Dedifferentiated amniotic fluid mesenchymal stem cell (primary cell): ENCODE measurements at regions not wholly inside any gene's neighbourhood (a gene's known extent, or its start where the extent isn't known, plus 50 kb on each side); places are given as distances from the start of the nearest gene placed in this dataset.

Experiments used
- DNase-seq: peaks from one replicate; pipeline ENCODE4 v3.0.0-alpha.2; 2016; ENCODE audit errors: extremely low spot score

DNA sequence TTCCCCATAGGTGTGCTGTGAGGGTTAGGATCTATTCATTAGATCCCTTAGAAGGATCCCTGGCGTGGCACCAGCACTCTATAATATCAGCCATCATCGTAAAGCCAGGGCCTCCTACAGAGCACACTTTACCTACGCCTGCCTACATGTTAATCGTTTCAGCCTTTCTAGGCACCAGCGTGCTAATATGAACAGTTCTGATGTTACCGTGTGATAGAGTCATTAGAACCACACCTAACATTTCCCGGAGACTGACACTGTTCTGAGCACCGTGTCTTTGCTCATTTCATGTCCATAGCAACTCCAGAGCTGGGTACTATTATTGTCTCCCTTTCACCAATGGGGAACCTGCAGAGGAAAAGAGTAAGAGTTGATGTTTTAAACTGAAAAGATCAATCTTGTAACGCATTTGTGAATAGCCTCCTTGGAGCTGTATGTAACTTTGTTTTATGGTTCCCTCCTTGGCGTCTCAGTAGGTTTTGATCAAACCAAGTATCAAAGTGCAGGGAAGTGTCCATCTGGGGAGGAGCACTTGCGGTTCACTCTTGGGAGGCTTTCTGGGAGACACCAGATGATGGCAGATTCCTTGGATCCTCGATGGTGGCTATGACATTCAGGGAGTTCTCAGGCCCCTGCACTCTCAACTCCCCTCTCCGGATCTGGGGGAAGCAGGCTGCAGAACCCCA lies 73.8 kb upstream of the KCNG1 start:
- DNase-seq: no peak

DNA sequence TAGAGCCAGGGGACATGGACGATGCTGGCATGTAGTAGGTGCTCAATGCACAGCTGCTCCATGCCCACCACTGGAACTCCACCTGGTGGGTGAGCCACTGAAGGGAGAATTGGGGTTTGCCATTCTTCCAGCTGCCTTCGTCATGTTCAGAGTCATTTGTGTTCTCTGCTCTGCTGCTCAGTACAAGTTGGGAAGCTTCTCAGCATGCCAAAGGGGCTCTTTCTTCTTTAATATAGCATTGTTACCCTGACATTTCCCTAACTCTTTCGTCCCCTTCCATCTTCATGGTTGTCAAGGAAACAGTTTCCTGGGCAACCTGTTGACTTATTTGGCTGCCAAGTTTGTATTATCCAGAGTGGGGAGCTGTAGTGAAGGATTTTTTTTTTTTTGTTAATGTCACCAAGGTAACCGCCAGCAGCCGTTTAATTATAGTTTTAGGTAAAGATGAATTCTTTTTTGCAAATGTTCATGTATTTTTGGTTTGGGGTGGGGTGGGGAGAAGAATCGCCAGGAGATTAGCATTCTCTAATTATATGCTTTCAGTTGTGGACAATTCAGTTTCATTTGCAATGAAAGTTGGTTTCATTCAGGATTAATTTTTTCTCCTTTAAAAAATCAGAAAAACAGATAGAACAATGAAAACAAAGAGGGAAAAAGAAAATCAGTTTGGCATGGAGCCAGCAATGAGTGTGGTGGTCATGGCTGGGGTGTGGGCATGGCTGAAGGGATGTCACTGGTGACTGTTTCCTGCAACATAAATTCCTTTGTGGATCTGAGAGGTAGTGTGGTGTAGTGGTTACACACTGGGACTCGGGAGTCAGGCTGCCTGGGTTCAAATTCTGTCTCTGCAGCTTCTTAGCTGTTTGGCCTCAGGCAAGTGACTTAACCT lies 73.0 kb upstream of the KCNG1 start:
- no peak for DNase-seq

DNA sequence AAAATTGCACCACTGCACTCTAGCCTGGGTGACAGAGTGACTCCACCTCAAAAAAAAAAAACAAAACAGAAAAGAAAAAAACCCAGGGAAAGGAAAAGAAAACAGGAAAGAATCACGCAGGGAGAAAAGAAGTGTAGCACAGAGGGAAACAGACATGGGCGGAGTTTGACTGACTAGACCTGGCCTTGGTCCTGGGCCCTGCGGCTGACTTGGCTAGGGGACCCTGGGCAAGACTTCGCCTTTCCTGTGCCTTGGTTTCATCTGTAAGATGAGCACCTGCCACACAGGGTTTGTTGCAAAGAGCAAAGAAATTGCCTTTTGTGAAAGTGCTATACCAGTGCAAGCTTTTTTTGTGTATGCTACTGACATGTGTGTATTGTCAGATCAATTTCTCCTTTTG lies 71.3 kb upstream of the KCNG1 start:
- DNase-seq: no peak

DNA sequence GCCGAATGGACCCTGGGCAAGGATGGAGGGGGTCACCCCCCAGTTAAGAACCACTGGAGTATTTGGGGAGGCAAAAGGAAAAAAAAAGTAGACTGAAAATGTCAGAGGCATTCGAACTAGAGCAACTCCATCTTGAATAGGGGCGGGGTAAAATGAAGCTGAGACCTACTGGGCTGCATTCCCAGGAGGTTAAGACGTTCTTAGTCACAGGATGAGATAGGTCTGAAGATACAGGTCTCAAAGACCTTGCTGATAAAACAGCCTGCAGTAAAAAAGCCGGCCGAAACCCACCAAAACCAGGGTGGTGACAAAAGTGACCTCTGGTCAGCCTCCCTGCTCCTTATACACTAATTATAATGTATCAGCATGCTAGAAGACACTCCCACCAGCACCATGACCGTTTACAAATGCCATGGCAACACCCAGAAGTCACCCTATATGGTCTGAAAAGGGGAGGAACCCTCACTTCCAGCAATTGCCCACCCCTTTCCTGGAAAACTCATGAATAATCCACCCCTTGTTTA lies 70.4 kb upstream of the KCNG1 start:
- DNase-seq: no peak

DNA sequence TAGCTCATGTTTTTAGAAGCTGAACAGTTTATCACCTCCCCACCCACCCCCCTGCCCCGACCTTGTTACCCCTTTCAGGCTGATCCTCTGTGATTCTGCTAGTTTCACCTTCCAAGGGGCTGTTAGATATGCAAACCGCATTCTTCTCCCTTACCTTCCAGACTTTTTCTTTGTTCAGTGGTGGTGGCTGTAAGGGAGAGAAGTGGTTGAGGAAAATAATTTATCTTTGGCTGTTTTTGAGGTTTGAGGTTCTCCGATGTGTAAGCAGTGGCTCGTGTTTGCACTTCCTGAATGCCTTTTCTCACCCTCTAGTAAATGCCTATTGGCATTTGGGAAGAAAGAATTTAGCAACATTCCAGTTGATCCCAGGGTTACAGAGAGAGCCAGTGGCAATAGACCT lies 69.4 kb upstream of the KCNG1 start:
- DNase-seq: no peak

DNA sequence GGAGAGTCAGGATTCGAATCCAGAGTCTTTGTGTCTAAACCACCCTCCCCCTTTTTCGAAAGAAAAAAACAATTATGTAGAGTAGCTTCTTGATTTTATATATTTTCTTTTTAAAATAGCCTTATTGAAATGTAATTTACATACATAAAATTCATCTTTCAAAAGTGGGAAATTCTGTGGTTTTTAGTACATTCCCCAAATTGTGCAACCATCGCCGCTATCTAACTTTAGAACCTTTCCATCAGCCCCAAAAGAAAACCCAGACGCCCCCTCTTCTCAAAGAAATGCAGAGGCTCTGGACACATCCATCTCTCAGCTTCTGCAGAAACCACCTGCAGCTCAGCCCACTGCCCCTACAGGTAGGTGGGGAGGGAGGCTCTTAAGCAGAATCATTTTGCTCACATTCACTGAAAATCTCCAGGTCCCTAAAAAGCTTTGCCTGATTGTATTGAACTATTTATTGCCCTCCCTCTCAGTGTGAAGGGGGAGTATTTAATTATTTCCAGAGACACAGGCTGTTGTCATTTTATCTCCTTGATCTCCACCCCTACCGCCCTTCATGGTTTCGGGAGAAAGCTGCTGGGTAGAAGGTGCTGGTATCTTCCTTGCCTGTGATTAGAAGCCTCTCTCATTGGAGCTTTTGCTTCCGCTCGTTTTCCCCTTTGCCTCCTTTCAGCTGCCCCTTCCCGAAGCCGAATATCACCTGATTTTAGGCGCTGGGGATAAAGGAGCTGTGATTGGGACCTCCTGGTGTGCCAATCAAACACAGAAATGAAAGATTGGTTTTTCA lies 68.7 kb upstream of the KCNG1 start:
- DNase-seq: no peak

DNA sequence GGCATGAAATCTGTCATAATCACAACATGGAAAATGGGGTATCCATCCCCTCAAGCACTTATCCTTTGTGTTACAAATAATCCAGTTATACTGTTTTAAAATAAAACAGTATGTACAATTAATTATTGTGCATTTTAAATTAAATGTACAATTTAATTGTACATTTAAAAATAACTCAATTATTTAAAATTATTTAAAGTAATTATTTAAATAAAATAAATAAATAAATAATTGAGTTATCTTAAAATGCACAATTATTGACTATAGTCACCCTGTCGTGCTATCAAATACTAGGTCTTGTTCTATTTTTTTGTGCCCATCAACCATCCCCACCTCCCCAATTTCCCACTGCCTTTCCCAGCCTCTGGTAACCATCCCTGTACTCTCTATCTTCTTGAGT lies 66.9 kb upstream of the KCNG1 start:
- DNase-seq: no peak

DNA sequence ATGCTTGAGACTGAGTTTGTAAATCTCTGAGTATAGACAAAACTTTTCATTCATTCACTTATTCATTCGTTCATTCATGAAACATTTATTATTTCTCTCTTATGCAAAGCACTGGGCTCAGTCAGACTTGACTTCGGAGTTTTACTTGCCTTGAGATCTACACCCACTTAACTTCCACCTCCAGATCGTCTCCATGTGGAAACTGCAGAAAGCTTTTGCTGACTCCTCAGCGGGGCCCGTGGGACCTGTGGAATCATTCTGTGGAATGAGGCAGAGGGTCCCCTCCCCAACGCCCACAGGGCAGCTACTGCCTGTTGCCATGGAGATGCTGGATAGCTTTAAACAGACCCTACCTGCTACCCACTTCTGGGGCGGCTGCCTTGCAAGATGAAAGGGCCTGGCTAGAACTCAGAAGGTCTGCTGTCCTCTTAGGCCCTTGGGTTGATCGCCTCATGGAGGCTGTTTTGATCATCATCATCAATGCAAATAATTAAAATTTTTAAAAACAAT lies 66.4 kb upstream of the KCNG1 start:
- no peak for DNase-seq

DNA sequence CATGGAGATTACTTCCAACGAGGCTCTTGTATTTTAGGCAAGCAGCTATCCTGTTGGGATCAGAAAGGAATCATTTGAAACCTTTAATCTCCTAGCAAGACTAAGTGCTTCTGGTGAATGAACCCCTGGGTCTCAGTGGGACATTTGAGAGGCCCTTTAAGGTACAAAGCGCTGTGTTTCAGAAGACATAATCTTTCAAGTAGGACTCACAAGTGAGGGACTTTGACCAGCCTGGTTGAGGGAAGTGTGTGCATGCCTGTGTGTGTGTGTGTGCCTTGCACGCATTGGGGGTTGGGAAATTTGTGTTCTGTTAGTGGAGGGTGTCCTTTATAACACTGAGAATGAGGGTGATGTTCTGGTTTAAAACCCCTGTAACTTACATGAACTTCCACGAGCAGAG lies 64.4 kb upstream of the KCNG1 start:
- DNase-seq: no peak

DNA sequence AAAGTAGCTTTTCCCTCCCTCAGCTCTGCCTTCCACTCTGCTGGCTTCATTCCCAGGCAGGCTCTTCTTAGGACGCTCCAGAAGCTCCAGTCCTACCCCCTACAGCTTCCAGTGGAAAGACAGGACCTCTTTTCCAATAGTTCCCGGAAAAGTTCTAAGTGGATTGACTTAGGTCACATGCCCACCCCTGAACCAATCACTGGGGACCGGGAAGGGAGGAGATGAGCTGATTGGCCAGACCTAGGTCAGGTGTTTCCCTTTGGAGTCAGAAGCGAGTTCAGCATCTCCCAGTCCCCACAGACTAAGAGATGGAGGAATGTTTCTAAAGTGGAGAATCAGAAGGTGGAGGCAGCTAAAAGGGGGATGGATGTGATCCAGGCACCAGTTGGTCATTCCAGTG lies 62.9 kb upstream of the KCNG1 start:
- DNase-seq: no peak

DNA sequence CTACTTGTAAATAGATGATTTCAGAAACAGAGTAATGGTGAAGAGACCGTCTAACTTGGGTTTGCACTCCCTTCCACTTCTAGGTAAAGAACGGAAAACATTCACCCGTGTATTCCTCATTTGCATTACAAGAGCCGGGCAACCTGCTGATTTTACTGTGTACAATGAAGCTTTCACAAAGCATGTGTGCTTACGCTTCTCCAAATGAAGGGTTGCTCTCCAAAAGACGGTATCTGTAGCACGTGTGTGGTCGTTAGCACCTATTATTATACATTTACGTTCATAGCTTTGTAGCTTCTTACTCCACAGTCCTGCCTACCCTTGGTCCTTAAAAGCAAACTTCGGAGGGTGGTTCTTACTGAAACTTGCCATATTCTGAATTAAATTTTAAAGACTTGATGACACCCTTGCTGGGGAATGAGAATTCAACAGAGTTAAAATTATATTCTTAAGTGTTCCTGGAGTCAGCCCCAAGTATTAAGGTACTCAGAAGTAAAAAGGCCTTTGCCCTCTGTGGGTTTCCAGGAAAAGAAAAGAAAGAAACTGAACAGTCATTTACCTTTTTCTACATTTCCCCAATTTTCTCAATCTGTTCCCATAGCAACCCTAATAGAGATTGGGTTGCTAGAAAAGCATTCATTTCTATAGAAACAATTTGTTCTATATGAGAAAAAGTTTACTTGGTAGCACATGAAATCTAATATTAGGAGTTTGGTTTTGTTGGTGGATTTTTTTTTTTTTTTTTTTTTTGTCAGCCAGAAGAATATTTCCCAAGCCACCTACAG lies 61.9 kb upstream of the KCNG1 start:
- no peak for DNase-seq

DNA sequence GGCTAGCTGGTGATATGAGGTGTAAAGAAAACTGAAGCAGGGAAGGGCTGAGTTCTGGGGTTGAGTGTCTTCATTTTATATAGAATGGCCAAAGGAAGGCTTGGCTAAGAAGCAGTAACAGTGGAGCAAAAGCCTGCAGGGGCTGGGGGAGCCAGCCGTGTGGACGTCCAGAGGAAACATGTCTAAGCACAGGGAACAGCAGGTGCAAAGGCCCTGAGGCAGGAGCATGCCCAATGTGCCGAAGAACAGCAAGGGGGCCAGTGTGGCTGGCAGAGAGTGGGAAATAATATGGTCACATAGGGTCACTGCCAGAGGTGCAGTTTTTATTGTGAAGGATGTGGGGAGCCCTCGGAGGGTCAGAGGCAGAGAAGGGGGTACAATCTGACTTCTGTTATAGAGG lies 60.5 kb upstream of the KCNG1 start:
- DNase-seq: no peak

DNA sequence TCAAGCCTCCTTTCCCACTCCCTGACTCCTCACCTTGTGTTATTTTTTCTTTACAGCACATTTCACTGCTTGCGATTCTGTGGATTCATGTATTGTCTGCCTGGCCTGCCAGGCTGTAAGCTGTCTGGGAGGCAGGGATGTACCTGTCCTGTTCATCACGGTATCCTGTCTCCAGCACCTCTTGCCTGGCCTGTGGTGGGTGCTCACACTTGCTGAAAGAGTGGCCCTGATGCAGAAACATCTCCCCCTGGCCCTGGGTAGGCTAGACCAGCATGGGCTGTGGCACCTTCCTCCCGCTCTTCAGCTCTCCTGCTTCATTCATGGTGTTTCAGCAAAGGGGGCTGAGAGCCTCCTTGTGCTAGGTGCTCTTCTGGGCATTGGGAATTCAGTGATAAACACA lies 60.1 kb upstream of the KCNG1 start:
- DNase-seq: no peak

DNA sequence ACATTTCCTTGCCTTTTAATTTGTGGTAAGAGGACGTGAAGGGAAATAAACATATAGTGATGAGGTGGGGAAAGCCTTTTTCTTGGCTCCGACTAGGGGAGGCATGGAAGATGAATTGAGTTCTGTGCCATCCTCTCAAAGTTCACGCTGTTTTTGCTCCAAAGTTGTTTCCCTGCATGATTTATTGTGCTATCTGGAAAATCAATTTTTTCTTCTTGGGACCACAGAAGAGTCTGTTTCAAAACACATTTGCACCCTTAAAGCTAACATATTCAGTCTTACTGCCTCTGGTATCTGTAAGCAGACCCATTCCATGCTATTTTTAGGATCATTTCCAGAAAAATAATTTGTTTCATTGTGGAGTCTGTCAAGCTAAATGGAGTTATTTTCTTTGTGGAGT lies 57.6 kb upstream of the KCNG1 start:
- no peak for DNase-seq

DNA sequence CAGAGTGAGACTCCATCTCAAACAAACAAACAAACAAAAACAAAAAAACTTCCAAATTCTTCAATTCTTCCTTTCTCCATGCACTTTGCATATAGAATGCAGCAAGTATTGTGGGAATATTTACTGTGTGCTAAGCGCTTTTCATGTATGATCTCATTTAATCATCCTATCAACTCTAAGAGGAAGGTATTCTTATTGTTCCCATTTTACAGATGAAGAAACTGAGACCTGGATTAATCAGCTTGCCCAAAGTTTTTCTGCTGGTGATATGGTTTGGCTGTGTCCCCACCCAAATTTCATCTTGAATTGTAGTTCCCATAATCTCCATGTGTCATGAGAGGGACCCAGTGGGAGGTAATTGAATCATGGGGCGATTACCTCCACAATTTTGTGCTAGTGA lies 56.6 kb upstream of the KCNG1 start:
- no peak for DNase-seq

DNA sequence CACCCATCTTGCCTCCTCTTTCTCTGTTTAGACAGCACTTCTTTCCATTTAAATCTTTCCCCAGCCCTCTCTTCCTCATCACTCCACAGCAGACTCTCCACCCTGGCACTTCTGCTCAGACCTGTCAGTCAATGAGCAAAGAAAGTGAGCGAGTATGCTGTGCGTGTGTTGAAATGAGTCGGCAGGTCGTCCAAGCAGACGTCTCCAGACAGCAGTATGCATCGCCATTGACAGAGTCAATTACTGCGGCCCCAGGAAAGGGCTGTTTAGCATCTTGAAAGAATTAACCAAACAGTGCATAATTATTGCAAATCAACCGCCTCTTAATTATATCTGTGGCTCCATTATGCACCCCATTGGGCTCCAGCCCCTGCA lies 54.8 kb upstream of the KCNG1 start:
- DNase-seq: no peak

DNA sequence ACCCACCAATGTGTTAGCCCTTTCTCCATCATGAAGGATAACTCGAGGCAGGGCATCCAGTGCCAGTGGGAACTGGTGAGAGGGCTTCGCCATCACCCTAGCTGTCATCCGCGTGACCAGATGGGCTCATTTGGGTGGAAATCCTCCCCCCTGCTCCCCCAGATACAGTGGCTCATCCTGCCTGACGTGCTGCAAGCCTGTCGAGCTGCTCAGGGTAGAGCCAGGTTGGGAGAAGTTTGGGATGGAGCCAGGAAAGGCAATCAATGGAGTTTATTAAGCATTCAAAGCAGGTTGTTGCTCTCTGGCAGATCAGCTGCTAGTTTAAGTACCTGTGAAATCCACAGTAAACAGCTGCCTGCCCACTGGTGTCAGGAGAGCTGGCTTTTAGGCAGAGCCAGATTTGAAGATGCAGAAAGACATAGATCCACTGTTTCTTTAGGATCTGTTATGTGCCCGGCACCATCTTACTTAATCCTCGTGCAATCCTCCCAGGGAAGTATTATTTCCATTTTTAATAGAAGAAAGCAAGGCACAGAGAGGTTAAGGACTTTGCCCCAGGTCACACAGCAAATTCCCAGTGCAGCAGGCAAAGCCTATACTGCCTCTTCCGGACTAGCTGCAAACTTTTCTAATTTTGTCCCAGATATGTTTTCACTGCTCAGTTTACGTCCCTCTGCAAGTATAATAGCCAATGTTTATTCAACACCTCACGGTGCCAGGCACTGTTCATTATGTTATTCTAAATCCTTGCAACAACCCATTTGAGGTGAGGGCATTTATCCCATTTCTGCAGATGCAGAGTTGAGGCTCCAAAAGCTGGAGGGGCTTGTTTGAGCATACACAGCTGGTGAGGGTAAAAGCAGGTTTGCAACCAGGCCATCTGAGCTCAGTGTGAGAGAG lies 54.1 kb upstream of the KCNG1 start:
- DNase-seq: no peak

DNA sequence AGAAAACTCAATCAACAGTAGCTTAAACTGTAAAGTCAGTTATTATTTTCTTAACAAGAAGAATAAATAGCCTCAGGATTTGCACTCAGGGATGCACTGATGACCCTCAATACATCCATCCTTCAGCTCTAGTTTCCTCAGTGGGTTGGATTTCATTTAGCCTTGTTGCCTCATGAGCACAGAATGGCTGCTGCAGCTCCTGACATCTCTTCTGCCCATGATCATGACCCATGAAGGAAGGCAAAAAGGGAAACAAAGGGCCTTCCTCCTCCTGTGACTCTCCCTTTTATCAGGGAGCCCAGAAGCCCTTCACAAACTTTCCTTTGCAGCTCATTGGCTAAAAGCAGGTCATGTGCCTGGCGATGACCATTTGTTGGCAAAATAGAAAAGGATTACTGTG lies 51.2 kb upstream of the KCNG1 start:
- DNase-seq: no peak
